ENCODE measurements at regions not wholly inside any gene's neighbourhood (a gene's known extent, or its start where the extent isn't known, plus 50 kb on each side); places are given as distances from the start of the nearest gene placed in this dataset.
"Not testable (repeated sequence)": the region's sequence is repeated elsewhere in the genome, so short reads cannot be mapped to it uniquely, and the experiment has no call there.

GRCh38 chrX:40993395-40993794 lies 91.8 kb upstream of the USP9X start:
- not testable (repeated sequence) for DNase-seq (ENCODE audit: low read depth in 4 of 4, low spot score in 2 of 4)

- DNase-seq (ENCODE audit: low read depth in 4 of 4, low spot score in 2 of 4) = no peak
These were observed 88.2 kb upstream of the USP9X start for GRCh38 chrX:40996886-40997530.

GRCh38 chrX:40998123-40998522 lies 87.1 kb upstream of the USP9X start:
- DNase-seq (ENCODE audit: low read depth in 4 of 4, low spot score in 2 of 4) = no peak

- DNase-seq (ENCODE audit: low read depth in 4 of 4, low spot score in 2 of 4) = no peak
These were observed 83.9 kb upstream of the USP9X start for GRCh38 chrX:41001327-41001726.

- DNase-seq (ENCODE audit: low read depth in 4 of 4, low spot score in 2 of 4) = no peak
These were observed 83.2 kb upstream of the USP9X start for GRCh38 chrX:41002026-41002425.

- no peak for DNase-seq (ENCODE audit: low read depth in 4 of 4, low spot score in 2 of 4)
These were observed 81.6 kb upstream of the USP9X start for GRCh38 chrX:41003506-41004270.

- DNase-seq (ENCODE audit: low read depth in 4 of 4, low spot score in 2 of 4) = no peak
These were observed 79.7 kb upstream of the USP9X start for GRCh38 chrX:41005445-41005992.

- DNase-seq (ENCODE audit: low read depth in 4 of 4, low spot score in 2 of 4) = peak in 3 of 4 donors; percentile 50 to 67 (median 63)
These were observed 75.1 kb upstream of the USP9X start for GRCh38 chrX:41009850-41010846.

- no peak for DNase-seq (ENCODE audit: low read depth in 4 of 4, low spot score in 2 of 4)
These were observed 70.4 kb upstream of the USP9X start for GRCh38 chrX:41014776-41015360.

- not testable (repeated sequence) for DNase-seq (ENCODE audit: low read depth in 4 of 4, low spot score in 2 of 4)
These were observed 67.5 kb upstream of the USP9X start for GRCh38 chrX:41017785-41018184.

- DNase-seq (ENCODE audit: low read depth in 4 of 4, low spot score in 2 of 4) = not testable (repeated sequence)
These were observed 66.7 kb upstream of the USP9X start for GRCh38 chrX:41018391-41019040.

GRCh38 chrX:41019041-41019392 lies 66.2 kb upstream of the USP9X start:
- no peak for DNase-seq (ENCODE audit: low read depth in 4 of 4, low spot score in 2 of 4)

- DNase-seq (ENCODE audit: low read depth in 4 of 4, low spot score in 2 of 4) = no peak
These were observed 62.7 kb upstream of the USP9X start for GRCh38 chrX:41022566-41022965.

GRCh38 chrX:41023098-41023497 lies 62.1 kb upstream of the USP9X start:
- no peak for DNase-seq (ENCODE audit: low read depth in 4 of 4, low spot score in 2 of 4)

GRCh38 chrX:41024335-41024734 lies 60.9 kb upstream of the USP9X start:
- DNase-seq (ENCODE audit: low read depth in 4 of 4, low spot score in 2 of 4) = not testable (repeated sequence)

- DNase-seq (ENCODE audit: low read depth in 4 of 4, low spot score in 2 of 4) = no peak
These were observed 60.5 kb upstream of the USP9X start for GRCh38 chrX:41024755-41025154.

GRCh38 chrX:41025926-41026701 lies 59.1 kb upstream of the USP9X start:
- DNase-seq (ENCODE audit: low read depth in 4 of 4, low spot score in 2 of 4) = no peak

GRCh38 chrX:41026702-41027078 lies 58.6 kb upstream of the USP9X start:
- no peak for DNase-seq (ENCODE audit: low read depth in 4 of 4, low spot score in 2 of 4)

- no peak for DNase-seq (ENCODE audit: low read depth in 4 of 4, low spot score in 2 of 4)
These were observed 55.9 kb upstream of the USP9X start for GRCh38 chrX:41029332-41029731.
